ENCODE measurements at regions not wholly inside any gene's neighbourhood (a gene's known extent, or its start where the extent isn't known, plus 50 kb on each side); places are given as distances from the start of the nearest gene placed in this dataset.

- intact Hi-C loops (cut with micrococcal nuclease), result loop anchor here (5.0 to 10.0 kb wide), 2 partner anchors 56 to 201 kb away; partner anchors contain the start of gene RHOU (in 1 of the 2)
- H3K4me1 Mint-ChIP-seq, result peaks cover 63% of the 10 kb centered on the region
- peak overlapping the region; percentile 66 to 82 for H3K4me3 Mint-ChIP-seq
- peak overlapping the region in 6 of 7 donors; percentile 33 to 87 (median 78) for H3K27ac Mint-ChIP-seq
- peak overlapping the region in 1 of 2 donors; percentile 52 for H3K27ac ChIP-seq (ENCODE audit: low read depth in 1 of 2, low read length in 2 of 2)
- H3K4me1 ChIP-seq (ENCODE audit: control insufficient read depth in 1 of 2, insufficient read depth in 2 of 2, low read length in 2 of 2), result peaks cover 56 to 57% of the 10 kb centered on the region in 2 donors
- H3K9me3 ChIP-seq (replicated peaks in 1 of 2; ENCODE audit: control insufficient read depth in 1 of 2, insufficient read depth in 1 of 2, low read length in 2 of 2), result no peaks in the 10 kb centered on the region
- peak overlapping the region in 1 of 3 experiments; percentile 29 for H3K4me3 ChIP-seq (replicated peaks in 1 of 3; ENCODE audit: low read depth in 2 of 3, low read length in 3 of 3)
- peaks cover 1 to 5% (median 1%) of the 10 kb centered on the region in 3 donors for H3K27me3 Mint-ChIP-seq (ENCODE audit: low read depth in 3 of 3)
- 35% methylated on average over 8 of the region's 15 CpGs for WGBS (ENCODE audit: insufficient coverage)
- H3K9ac ChIP-seq (ENCODE audit: insufficient read depth, low read length, poor library complexity, severe bottlenecking), result no peak overlapping the region
- peaks cover 6 to 7% of the 10 kb centered on the region in 2 donors for H3K36me3 Mint-ChIP-seq
- peak overlapping the region; percentile 40 for H3K4me2 ChIP-seq (replicated peaks; ENCODE audit: extremely low read depth, low read length, poor library complexity, severe bottlenecking)
- no peak for TF ChIP-seq CTCF (IDR thresholded peaks at IDR 0.05)
- H3K27me3 ChIP-seq (ENCODE audit: control insufficient read depth in 2 of 2, insufficient read depth in 2 of 2, low read length in 2 of 2), result no peaks in the 10 kb centered on the region
- DNase-seq, result peak in 2 of 3 donors; percentile 14 to 42
- H3K9me3 Mint-ChIP-seq, result no peaks in the 10 kb centered on the region
- H4K20me1 ChIP-seq (ENCODE audit: insufficient read depth, low read length), result no peaks in the 10 kb centered on the region
- no peaks in the 10 kb centered on the region for H3K36me3 ChIP-seq (replicated peaks in 1 of 2; ENCODE audit: control insufficient read depth in 1 of 2, insufficient read depth in 2 of 2, low read length in 2 of 2)
- H3K79me2 ChIP-seq (ENCODE audit: insufficient read depth, low read length), result peaks cover 12% of the 10 kb centered on the region
- H2AFZ ChIP-seq (ENCODE audit: insufficient read depth, low read depth, low read length, poor library complexity, severe bottlenecking), result no peak overlapping the region
These were observed 200.8 kb downstream of the RHOU start for GRCh38 chr1:228935855-228936727.

GRCh38 chr1:228936881-228937280 lies 201.6 kb downstream of the RHOU start:
- TF ChIP-seq CTCF (IDR thresholded peaks at IDR 0.05), result no peak
- Mint-ChIP-seq H3K9me3 (no peaks in the 10 kb centered on the region), H3K4me1 (peaks cover 71% of the 10 kb centered on the region), H3K4me3 (no peak overlapping the region), H3K27me3 (ENCODE audit: low read depth in 3 of 3) (peaks cover 0 to 5% (median 1%) of the 10 kb centered on the region in 3 donors), H3K36me3 (peaks cover 4 to 6% of the 10 kb centered on the region in 2 donors), H3K27ac (peak overlapping the region in 3 of 7 donors; percentile 33 to 73 (median 52))
- Histone ChIP-seq H3K4me2 (replicated peaks; ENCODE audit: extremely low read depth, low read length, poor library complexity, severe bottlenecking) (peak overlapping the region; percentile 40), H3K4me1 (ENCODE audit: control insufficient read depth in 1 of 2, insufficient read depth in 2 of 2, low read length in 2 of 2) (peaks cover 64 to 65% of the 10 kb centered on the region in 2 donors), H3K27me3 (ENCODE audit: control insufficient read depth in 2 of 2, insufficient read depth in 2 of 2, low read length in 2 of 2) (no peaks in the 10 kb centered on the region), H3K36me3 (replicated peaks in 1 of 2; ENCODE audit: control insufficient read depth in 1 of 2, insufficient read depth in 2 of 2, low read length in 2 of 2) (no peaks in the 10 kb centered on the region), H3K9ac (ENCODE audit: insufficient read depth, low read length, poor library complexity, severe bottlenecking) (no peak overlapping the region), H4K20me1 (ENCODE audit: insufficient read depth, low read length) (no peaks in the 10 kb centered on the region), H3K4me3 (replicated peaks in 1 of 3; ENCODE audit: low read depth in 2 of 3, low read length in 3 of 3) (peak overlapping the region in 1 of 3 experiments; percentile 29), H3K79me2 (ENCODE audit: insufficient read depth, low read length) (peaks cover 12% of the 10 kb centered on the region), H3K27ac (ENCODE audit: low read depth in 1 of 2, low read length in 2 of 2) (peak overlapping the region in 1 of 2 donors; percentile 52), H2AFZ (ENCODE audit: insufficient read depth, low read depth, low read length, poor library complexity, severe bottlenecking) (no peak overlapping the region), H3K9me3 (replicated peaks in 1 of 2; ENCODE audit: control insufficient read depth in 1 of 2, insufficient read depth in 1 of 2, low read length in 2 of 2) (no peaks in the 10 kb centered on the region)
- DNase-seq, result no peak
- intact Hi-C loops (cut with micrococcal nuclease), result loop anchor here (5.0 to 10.0 kb wide), 2 partner anchors 55 to 202 kb away; partner anchors contain the start of gene RHOU (in 1 of the 2)
- 61% methylated on average over 3 of the region's 6 CpGs for WGBS (ENCODE audit: insufficient coverage)

All from CD14-positive monocyte (primary cell).